Left colon (tissue), 2 donors: ENCODE measurements at regions not wholly inside any gene's neighbourhood (a gene's known extent, or its start where the extent isn't known, plus 50 kb on each side); places are given as distances from the start of the nearest gene placed in this dataset.
"Not testable (repeated sequence)": the region's sequence is repeated elsewhere in the genome, so short reads cannot be mapped to it uniquely, and the experiment has no call there.

Experiments used
- ATAC-seq: fragments of 200-7000 bp; cut with Tn5 transposase; one replicate; pipeline ENCODE4 v1.9.1; 2020; ENCODE audit warnings: mild to moderate bottlenecking, moderate library complexity
- DNase-seq, 2 donors: peaks; one replicate each; pipeline ENCODE4 v3.0.0-alpha.2; 2020
- intact Hi-C, 2 donors: fragments of 100-400 bp; cut with DNase I in 1 of 2; cut with micrococcal nuclease in 1 of 2; formaldehyde crosslinking; loops; one replicate each; pipeline versions ENCODE4 v1.11.2 to v1.14.0; 2022; cut with DNase I, micrococcal nuclease
- donor health status: DM: no; HTN: no; CAD: no.
- donor health status: DM: yes; HTN: yes; CAD: no.

DNA sequence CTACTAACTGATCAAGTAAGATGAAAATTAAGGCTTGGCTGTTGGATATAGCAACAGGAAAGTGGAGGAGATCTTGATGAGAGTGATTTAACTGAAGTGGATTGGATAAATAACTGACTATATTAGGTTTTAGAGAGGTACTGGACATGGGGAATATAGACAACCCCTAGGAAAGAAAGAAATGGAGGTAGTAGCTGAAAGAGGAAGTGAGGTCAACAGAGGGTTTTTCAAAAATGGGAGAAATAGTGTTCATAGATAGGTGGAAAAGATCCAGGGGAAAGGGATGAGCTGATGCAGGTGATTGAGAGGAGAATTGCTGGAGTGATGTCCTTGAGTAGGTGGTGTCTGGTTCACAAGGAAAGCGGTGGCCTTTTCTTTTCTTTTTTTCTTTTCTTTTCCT is 69.9 kb upstream of the PSME4 start:
- intact Hi-C loops = no loop called here
- DNase-seq (no peak), ATAC-seq (no peak)

- ATAC-seq = no peak
- no peak for DNase-seq
- intact Hi-C loops = no loop called here
Observed at GRCh38 chr2:54040250-54040649, 69.5 kb upstream of the PSME4 start.

DNA sequence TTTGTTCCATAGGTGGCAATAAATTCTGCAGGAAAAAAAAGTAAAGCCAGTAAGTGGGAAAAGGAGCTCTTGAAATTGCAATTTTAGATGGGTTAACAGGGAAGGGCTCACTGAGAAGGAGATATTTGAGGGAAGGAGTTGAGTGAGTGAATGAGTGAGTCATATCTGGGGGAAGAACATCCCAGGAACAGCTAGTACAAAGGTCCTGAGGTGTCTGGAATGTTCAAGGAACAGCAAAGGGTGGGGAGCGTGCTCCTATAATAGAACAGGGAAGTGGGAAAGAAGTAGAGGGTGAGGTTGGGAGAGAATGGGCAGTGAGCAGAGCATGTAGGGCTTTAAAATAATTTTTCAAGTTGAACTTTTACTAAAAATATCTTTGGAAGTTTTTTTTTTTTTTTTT is 68.0 kb upstream of the PSME4 start:
- intact Hi-C loops = no loop called here
- ATAC-seq (peak; percentile 97), DNase-seq (peak in 1 of 2 donors; percentile 33)

DNA sequence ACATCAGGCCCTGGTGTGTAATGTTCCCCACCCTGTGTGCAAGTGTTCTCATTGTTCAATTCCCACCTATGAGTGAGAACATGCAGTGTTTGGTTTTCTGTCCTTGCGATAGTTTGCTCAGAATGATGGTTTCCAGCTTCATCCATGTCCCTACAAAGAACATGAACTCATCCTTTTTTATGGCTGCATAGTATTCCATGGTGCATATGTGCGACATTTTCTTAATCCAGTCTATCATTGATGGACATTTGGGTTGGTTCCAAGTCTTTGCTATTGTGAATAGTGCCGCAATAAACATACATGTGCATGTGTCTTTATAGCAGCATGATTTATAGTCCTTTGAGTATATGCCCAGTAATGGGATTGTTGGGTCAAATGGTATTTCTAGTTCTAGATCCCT is 60.5 kb upstream of the PSME4 start:
- intact Hi-C loops, DNase-seq, ATAC-seq: not testable (repeated sequence)

DNA sequence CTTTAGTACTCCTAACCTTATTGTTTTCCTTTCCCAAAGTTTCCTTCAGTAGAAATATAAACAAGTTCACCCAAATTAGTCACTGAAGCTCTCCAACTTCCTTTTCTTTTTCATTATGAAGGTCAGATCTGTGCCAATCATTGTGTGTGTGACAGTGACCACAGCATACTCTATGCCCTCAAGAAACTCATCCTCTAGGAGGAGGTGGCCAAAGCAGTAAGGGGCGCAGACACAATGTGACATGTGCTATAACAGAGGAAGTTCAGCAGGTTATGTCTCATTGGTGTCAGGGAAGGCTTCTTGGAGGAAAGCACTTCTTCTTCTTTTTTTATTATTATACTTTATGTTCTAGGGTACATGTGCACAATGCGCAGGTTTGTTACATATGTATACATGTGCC is 60.0 kb upstream of the PSME4 start:
- ATAC-seq (no peak), DNase-seq (no peak)
- intact Hi-C loops = no loop called here

- intact Hi-C loops = no loop called here
- DNase-seq (no peak), ATAC-seq (no peak)
Observed at GRCh38 chr2:54030396-54030741, 59.6 kb upstream of the PSME4 start.

- intact Hi-C loops = no loop called here
- ATAC-seq = no peak
- DNase-seq = no peak
Observed at GRCh38 chr2:54029721-54030395, 59.1 kb upstream of the PSME4 start.

- ATAC-seq, intact Hi-C loops, DNase-seq: not testable (repeated sequence)
Observed at GRCh38 chr2:54025463-54026075, 54.8 kb upstream of the PSME4 start.

GRCh38 chr2:54024576-54024975 is 53.8 kb upstream of the PSME4 start:
- intact Hi-C loops = no loop called here
- DNase-seq (no peak), ATAC-seq (no peak)

DNA sequence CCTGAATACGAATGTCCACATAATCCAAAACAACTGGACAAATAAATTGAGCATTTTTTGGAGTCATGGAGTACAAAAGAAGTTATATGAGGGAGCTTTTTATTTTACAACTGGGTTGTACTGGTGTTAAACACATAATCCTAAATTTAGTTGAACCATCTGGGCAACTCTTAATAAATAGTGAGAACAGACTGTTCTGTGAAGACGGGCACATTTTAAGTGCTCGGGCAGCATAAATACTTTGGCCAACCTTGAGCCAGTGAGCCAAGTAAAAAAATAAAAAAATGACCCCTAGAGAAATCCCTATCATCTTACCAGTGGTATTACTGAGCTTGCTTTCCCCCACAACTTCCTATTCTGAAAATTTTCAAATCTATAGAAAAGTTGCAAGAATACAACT is 50.9 kb upstream of the PSME4 start:
- no peak for ATAC-seq
- DNase-seq = no peak
- intact Hi-C loops = no loop called here

DNA sequence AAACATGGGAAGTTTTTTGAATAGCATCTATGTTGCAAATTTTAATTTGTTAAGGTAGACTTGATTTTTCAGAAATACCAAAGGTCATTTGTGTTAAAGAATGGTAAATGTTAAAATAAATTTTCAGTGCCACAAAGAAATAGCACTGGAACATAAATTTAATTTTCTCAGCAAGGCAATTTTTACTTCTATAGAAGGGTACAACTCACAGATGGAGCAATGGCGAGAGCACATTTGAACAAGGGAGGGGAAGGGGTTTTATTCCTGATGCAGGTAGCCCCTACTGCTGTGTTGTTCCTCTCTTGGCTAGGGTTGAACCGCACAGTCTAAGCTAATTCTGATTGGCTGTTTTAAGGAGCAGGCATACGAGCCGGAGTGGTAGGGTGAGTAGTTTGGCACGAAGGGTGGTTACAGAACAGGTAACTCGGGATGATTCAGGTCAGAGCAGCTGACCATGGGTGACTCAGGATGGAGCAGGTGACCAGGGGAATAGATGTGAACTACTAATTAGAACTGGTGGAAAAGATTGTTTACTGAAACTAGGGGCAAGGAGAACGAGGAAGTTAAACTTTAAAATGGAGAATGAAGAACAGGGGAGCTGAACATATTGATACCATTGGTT is 50.1 kb upstream of the PSME4 start:
- DNase-seq (no peak), ATAC-seq (no peak)
- intact Hi-C loops = no loop called here
